ENCODE measurements at regions not wholly inside any gene's neighbourhood (a gene's known extent, or its start where the extent isn't known, plus 50 kb on each side); places are given as distances from the start of the nearest gene placed in this dataset.

- H3K27ac ChIP-seq, result no peak overlapping the region
- no peak for DNase-seq
- H3K36me3 ChIP-seq, result no peaks in the 10 kb centered on the region
- in situ Hi-C loops (cut with MboI; ENCODE audit: low pct_ligation_motif_present in 1 of 4, low pct_unique_long_range_greater_than_20kb in 1 of 4, low sequenced_read_pairs in 3 of 4), result no loop called here
- H3K9me3 ChIP-seq, result no peaks in the 10 kb centered on the region
- no peaks in the 10 kb centered on the region for H3K27me3 ChIP-seq
- intact Hi-C loops (cut with DNase I; ENCODE audit: low total_unique reads), result no loop called here
- TF ChIP-seq POLR2A (IDR thresholded peaks at IDR 0.05), result no peak
- no peak for TF ChIP-seq CTCF (IDR thresholded peaks at IDR 0.05)
- TF ChIP-seq EP300 (IDR thresholded peaks at IDR 0.05; ENCODE audit: low read depth), result no peak
- TF ChIP-seq POLR2AphosphoS5 (IDR thresholded peaks at IDR 0.05), result no peak
- no peak overlapping the region for H3K4me3 ChIP-seq
- no peaks in the 10 kb centered on the region for H3K4me1 ChIP-seq
These were observed 766.6 kb downstream of the PDHA2 start for GRCh38 chr4:96606451-96606850.

GRCh38 chr4:96626023-96626422 lies 786.1 kb downstream of the PDHA2 start:
- no peaks in the 10 kb centered on the region for H3K27me3 ChIP-seq
- H3K27ac ChIP-seq, result no peak overlapping the region
- DNase-seq, result no peak
- H3K9me3 ChIP-seq, result no peaks in the 10 kb centered on the region
- TF ChIP-seq POLR2A (IDR thresholded peaks at IDR 0.05), result no peak
- no peak for TF ChIP-seq EP300 (IDR thresholded peaks at IDR 0.05; ENCODE audit: low read depth)
- TF ChIP-seq POLR2AphosphoS5 (IDR thresholded peaks at IDR 0.05), result no peak
- TF ChIP-seq CTCF (IDR thresholded peaks at IDR 0.05), result no peak
- H3K4me3 ChIP-seq, result no peak overlapping the region
- WGBS, 2 donors (ENCODE audit: low coverage in 1 of 2), result 81 to 87% methylated on average over 3 of the region's 3 CpGs
- in situ Hi-C loops (cut with MboI; ENCODE audit: low pct_ligation_motif_present in 1 of 4, low pct_unique_long_range_greater_than_20kb in 1 of 4, low sequenced_read_pairs in 3 of 4), result no loop called here
- intact Hi-C loops (cut with DNase I; ENCODE audit: low total_unique reads), result no loop called here
- H3K36me3 ChIP-seq, result no peaks in the 10 kb centered on the region
- H3K4me1 ChIP-seq, result no peaks in the 10 kb centered on the region

GRCh38 chr4:96630839-96631238 lies 790.9 kb downstream of the PDHA2 start:
- TF ChIP-seq POLR2AphosphoS5 (IDR thresholded peaks at IDR 0.05) (no peak), CTCF (IDR thresholded peaks at IDR 0.05) (no peak), EP300 (IDR thresholded peaks at IDR 0.05; ENCODE audit: low read depth) (no peak), POLR2A (IDR thresholded peaks at IDR 0.05) (no peak)
- Histone ChIP-seq H3K36me3 (no peaks in the 10 kb centered on the region), H3K4me3 (no peak overlapping the region), H3K4me1 (no peaks in the 10 kb centered on the region), H3K27me3 (no peaks in the 10 kb centered on the region), H3K27ac (no peak overlapping the region), H3K9me3 (no peaks in the 10 kb centered on the region)
- 74 to 80% methylated on average over 1 to 2 of the region's 2 CpGs for WGBS, 2 donors (ENCODE audit: low coverage in 1 of 2)
- in situ Hi-C loops (cut with MboI; ENCODE audit: low pct_ligation_motif_present in 1 of 4, low pct_unique_long_range_greater_than_20kb in 1 of 4, low sequenced_read_pairs in 3 of 4) (no loop called here), intact Hi-C loops (cut with DNase I; ENCODE audit: low total_unique reads) (no loop called here)
- no peak for DNase-seq

- Histone ChIP-seq H3K27me3 (no peaks in the 10 kb centered on the region), H3K9me3 (no peaks in the 10 kb centered on the region), H3K4me1 (no peaks in the 10 kb centered on the region), H3K27ac (no peak overlapping the region), H3K36me3 (no peaks in the 10 kb centered on the region), H3K4me3 (no peak overlapping the region)
- in situ Hi-C loops (cut with MboI; ENCODE audit: low pct_ligation_motif_present in 1 of 4, low pct_unique_long_range_greater_than_20kb in 1 of 4, low sequenced_read_pairs in 3 of 4), result no loop called here
- no peak for DNase-seq
- WGBS, 2 donors (ENCODE audit: low coverage in 1 of 2), result 32% methylated on average over 1 of the region's 1 CpG; no CpG with 5 or more reads in 1 of the 2 donors
- TF ChIP-seq POLR2AphosphoS5 (IDR thresholded peaks at IDR 0.05) (no peak), CTCF (IDR thresholded peaks at IDR 0.05) (no peak), POLR2A (IDR thresholded peaks at IDR 0.05) (no peak), EP300 (IDR thresholded peaks at IDR 0.05; ENCODE audit: low read depth) (no peak)
- intact Hi-C loops (cut with DNase I; ENCODE audit: low total_unique reads), result no loop called here
These were observed 798.1 kb downstream of the PDHA2 start for GRCh38 chr4:96637971-96638412.

Data from transverse colon (tissue), 4 donors.